IPS-20b (cell line): ENCODE measurements at regions not wholly inside any gene's neighbourhood (a gene's known extent, or its start where the extent isn't known, plus 50 kb on each side); places are given as distances from the start of the nearest gene placed in this dataset.
"Not testable (repeated sequence)": the region's sequence is repeated elsewhere in the genome, so short reads cannot be mapped to it uniquely, and the experiment has no call there.

Experiments
- H3K27ac ChIP-seq: one replicate; pipeline ENCODE4 v1.5.1; 2013; ENCODE audit warnings: low read length
- H3K27me3 ChIP-seq: 2 replicates; pipeline ENCODE4 v1.6.1; 2013; ENCODE audit warnings: mild to moderate bottlenecking, low read length, inconsistent platforms; ENCODE audit not compliant: insufficient read depth
- H3K36me3 ChIP-seq: 2 replicates; pipeline ENCODE4 v1.6.1; 2013; ENCODE audit warnings: low read depth, mild to moderate bottlenecking, inconsistent platforms, low read length, moderate library complexity; ENCODE audit not compliant: insufficient read depth
- H3K4me1 ChIP-seq: 2 replicates; pipeline ENCODE4 v1.6.1; 2013; ENCODE audit warnings: mild to moderate bottlenecking, control low read depth, inconsistent platforms, low read length, moderate library complexity; ENCODE audit not compliant: insufficient read depth
- H3K4me3 ChIP-seq: 2 replicates; pipeline ENCODE4 v1.5.1; 2013; ENCODE audit warnings: mild to moderate bottlenecking, low read length, inconsistent platforms
- H3K9ac ChIP-seq: 2 replicates; pipeline ENCODE4 v1.6.1; 2013; ENCODE audit warnings: low read depth, mild to moderate bottlenecking, inconsistent platforms, low read length, moderate library complexity
- H3K9me3 ChIP-seq: 2 replicates; pipeline ENCODE4 v1.6.1; 2013; ENCODE audit warnings: mild to moderate bottlenecking, low read depth, low read length, inconsistent platforms; ENCODE audit not compliant: insufficient read depth

GRCh38 chr3:106299300-106300098, 430.7 kb upstream of the CBLB start:
- H3K9me3 ChIP-seq: no peaks in the 10 kb centered on the region
- H3K4me1 ChIP-seq: peaks cover 7% of the 10 kb centered on the region; the same call in 1 of the 2 replicates
- H3K27me3 ChIP-seq: no peaks in the 10 kb centered on the region
- no peaks in the 10 kb centered on the region for H3K36me3 ChIP-seq
- no peak overlapping the region for H3K4me3 ChIP-seq
- no peak overlapping the region for H3K9ac ChIP-seq
- H3K27ac ChIP-seq: no peak overlapping the region

- Histone ChIP-seq H3K27ac (no peak overlapping the region), H3K27me3 (no peaks in the 10 kb centered on the region), H3K9ac (no peak overlapping the region), H3K4me3 (no peak overlapping the region), H3K4me1 (peaks cover 7% of the 10 kb centered on the region; the same call in 1 of the 2 replicates), H3K9me3 (no peaks in the 10 kb centered on the region), H3K36me3 (no peaks in the 10 kb centered on the region)
These were observed 433.8 kb upstream of the CBLB start for GRCh38 chr3:106302451-106303221.

GRCh38 chr3:106303766-106304165, 435.0 kb upstream of the CBLB start:
- Histone ChIP-seq H3K27ac (no peak overlapping the region), H3K9me3 (no peaks in the 10 kb centered on the region), H3K4me3 (no peak overlapping the region), H3K36me3 (no peaks in the 10 kb centered on the region), H3K9ac (no peak overlapping the region), H3K27me3 (no peaks in the 10 kb centered on the region), H3K4me1 (peaks cover 8% of the 10 kb centered on the region)

- Histone ChIP-seq H3K4me1 (peaks cover 19% of the 10 kb centered on the region), H3K36me3 (no peaks in the 10 kb centered on the region), H3K9me3 (no peaks in the 10 kb centered on the region), H3K9ac (no peak overlapping the region), H3K4me3 (no peak overlapping the region), H3K27ac (no peak overlapping the region), H3K27me3 (no peaks in the 10 kb centered on the region)
These were observed 436.3 kb upstream of the CBLB start for GRCh38 chr3:106305127-106305526.

- Histone ChIP-seq H3K27ac (no peak overlapping the region), H3K9me3 (no peaks in the 10 kb centered on the region), H3K36me3 (no peaks in the 10 kb centered on the region), H3K4me3 (no peak overlapping the region), H3K9ac (no peak overlapping the region), H3K27me3 (no peaks in the 10 kb centered on the region), H3K4me1 (peaks cover 19% of the 10 kb centered on the region)
These were observed 437.1 kb upstream of the CBLB start for GRCh38 chr3:106305882-106306435.

GRCh38 chr3:106309274-106309673, 440.5 kb upstream of the CBLB start:
- no peaks in the 10 kb centered on the region for H3K36me3 ChIP-seq
- no peaks in the 10 kb centered on the region for H3K27me3 ChIP-seq
- peak overlapping the region; percentile 63 for H3K27ac ChIP-seq
- H3K4me1 ChIP-seq: peaks cover 12% of the 10 kb centered on the region
- H3K9me3 ChIP-seq: no peaks in the 10 kb centered on the region
- H3K9ac ChIP-seq: no peak overlapping the region; the same call in 1 of the 2 replicates
- H3K4me3 ChIP-seq: peak overlapping the region; percentile 29; the same call in 1 of the 2 replicates

GRCh38 chr3:106309798-106310197, 441.0 kb upstream of the CBLB start:
- peaks cover 12% of the 10 kb centered on the region for H3K4me1 ChIP-seq
- not testable (repeated sequence) for H3K36me3 ChIP-seq, H3K9me3 ChIP-seq, H3K4me3 ChIP-seq, H3K27me3 ChIP-seq, H3K9ac ChIP-seq
- H3K27ac ChIP-seq: peak overlapping the region; percentile 39

- no peaks in the 10 kb centered on the region for H3K36me3 ChIP-seq
- H3K9ac ChIP-seq: no peak overlapping the region
- H3K27me3 ChIP-seq: no peaks in the 10 kb centered on the region
- no peaks in the 10 kb centered on the region for H3K9me3 ChIP-seq
- no peak overlapping the region for H3K27ac ChIP-seq
- no peak overlapping the region for H3K4me3 ChIP-seq
- no peaks in the 10 kb centered on the region; the same call in 1 of the 2 replicates for H3K4me1 ChIP-seq
These were observed 448.6 kb upstream of the CBLB start for GRCh38 chr3:106317141-106318055.

- H3K27me3 ChIP-seq, H3K27ac ChIP-seq, H3K9ac ChIP-seq, H3K4me3 ChIP-seq, H3K4me1 ChIP-seq, H3K36me3 ChIP-seq: not testable (repeated sequence)
- H3K9me3 ChIP-seq: peaks cover 13% of the 10 kb centered on the region; the same call in 1 of the 2 replicates
These were observed 452.6 kb upstream of the CBLB start for GRCh38 chr3:106321438-106321837.

- no peak overlapping the region for H3K9ac ChIP-seq
These were observed 454.8 kb upstream of the CBLB start for GRCh38 chr3:106323586-106323985.

More at GRCh38 chr3:106323586-106323985, 454.8 kb upstream of the CBLB start:
- H3K27ac ChIP-seq: no peak overlapping the region
- H3K4me1 ChIP-seq: no peaks in the 10 kb centered on the region; the same call in 1 of the 2 replicates
- no peaks in the 10 kb centered on the region; the same call in 1 of the 2 replicates for H3K36me3 ChIP-seq
- H3K27me3 ChIP-seq: no peaks in the 10 kb centered on the region
- peaks cover 13% of the 10 kb centered on the region; the same call in 1 of the 2 replicates for H3K9me3 ChIP-seq
- no peak overlapping the region for H3K4me3 ChIP-seq
